ENCODE measurements at regions not wholly inside any gene's neighbourhood (a gene's known extent, or its start where the extent isn't known, plus 50 kb on each side); places are given as distances from the start of the nearest gene placed in this dataset.
"Not testable (repeated sequence)": the region's sequence is repeated elsewhere in the genome, so short reads cannot be mapped to it uniquely, and the experiment has no call there.

DNA sequence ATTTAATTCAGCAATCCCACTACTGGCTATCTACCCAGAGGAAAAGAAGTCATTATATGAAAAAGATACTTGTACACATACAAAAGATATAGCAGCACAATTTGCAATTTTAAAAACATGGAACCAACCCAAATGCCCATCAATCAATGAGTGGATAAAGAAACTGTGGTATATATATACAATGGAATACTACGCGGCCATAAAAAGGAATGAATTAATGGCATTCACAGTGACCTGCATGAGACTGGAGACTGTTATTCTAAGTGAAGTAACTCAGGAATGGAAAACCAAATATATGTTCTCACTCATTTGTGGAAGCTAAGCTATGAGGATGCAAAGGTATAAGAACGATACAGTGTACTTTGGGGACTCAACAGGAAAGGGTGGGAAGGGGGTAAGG is 102.8 kb upstream of the KCNMA1 start:
- not testable (repeated sequence) for H3K79me1 ChIP-seq (replicated peaks; ENCODE audit: low read length, poor library complexity, severe bottlenecking); H4K91ac ChIP-seq (ENCODE audit: low read length); H3K27me3 ChIP-seq (ENCODE audit: control insufficient read depth in 1 of 2, insufficient read depth in 1 of 2, low read length in 2 of 2); H2AK5ac ChIP-seq (ENCODE audit: low read length, severe bottlenecking); H4K8ac ChIP-seq (ENCODE audit: low read length); H2AFZ ChIP-seq (ENCODE audit: low read depth, low read length); H2BK120ac ChIP-seq (ENCODE audit: low read depth, low read length); H3K4me1 ChIP-seq (ENCODE audit: control insufficient read depth, insufficient read depth, low read depth, low read length); DNase-seq; H3K36me3 ChIP-seq (ENCODE audit: control insufficient read depth in 1 of 2, insufficient read depth in 2 of 2, low read depth in 1 of 2, low read length in 2 of 2); H3K4me2 ChIP-seq (ENCODE audit: low read length, poor library complexity, severe bottlenecking); H3K4ac ChIP-seq (ENCODE audit: low read depth in 1 of 2, low read length in 2 of 2); H3K14ac ChIP-seq (ENCODE audit: low read length in 2 of 2); H3K27ac ChIP-seq (ENCODE audit: low read length, poor library complexity, severe bottlenecking); H2BK12ac ChIP-seq (ENCODE audit: low read length in 2 of 2); H2BK5ac ChIP-seq (ENCODE audit: low read depth, low read length, poor library complexity, severe bottlenecking); H3K4me3 ChIP-seq (ENCODE audit: insufficient read depth in 1 of 2, low read depth in 1 of 2, low read length in 2 of 2); H3K9ac ChIP-seq (ENCODE audit: low read length); H3K23ac ChIP-seq (ENCODE audit: low read length in 2 of 2); H2BK15ac ChIP-seq (ENCODE audit: low read depth, poor library complexity, severe bottlenecking); H3K18ac ChIP-seq (ENCODE audit: low read depth in 1 of 2, low read length in 2 of 2); H3K9me3 ChIP-seq (ENCODE audit: control insufficient read depth, low read length)
- 100% methylated on average over 2 of the region's 3 CpGs for WGBS

DNA sequence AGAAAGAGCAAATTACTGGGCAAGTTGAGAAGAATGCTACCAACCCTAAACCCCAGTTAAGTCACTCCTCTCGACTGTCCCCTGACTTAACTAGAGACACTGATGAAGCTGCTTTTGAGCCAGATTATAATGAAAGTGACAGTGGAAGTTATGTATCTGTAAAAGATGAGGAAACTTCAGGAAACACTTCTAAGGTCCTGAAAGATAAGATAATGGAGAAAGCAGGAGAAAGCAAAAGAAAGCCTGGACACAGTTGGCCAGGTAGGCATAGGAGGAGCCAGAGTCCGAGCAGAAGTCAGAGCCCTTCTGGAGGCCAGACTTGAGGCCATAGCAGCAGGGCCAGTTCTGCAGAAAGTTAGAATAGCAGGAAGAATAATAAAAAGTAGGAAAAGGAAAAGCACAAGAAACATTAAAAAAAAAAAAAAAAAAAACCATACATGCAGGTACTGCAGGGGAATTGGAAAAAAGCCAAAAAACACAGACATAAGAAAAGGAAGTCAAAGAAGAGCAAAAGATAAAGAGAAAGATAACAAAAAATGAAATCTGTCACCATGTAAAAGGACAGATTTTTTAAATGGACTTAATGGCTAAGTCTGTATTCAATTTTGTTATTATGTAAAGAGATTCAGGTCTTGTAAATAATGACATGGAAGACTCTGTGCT is 101.0 kb upstream of the KCNMA1 start:
- Histone ChIP-seq H3K9me3 (ENCODE audit: control insufficient read depth, low read length) (peaks cover 4% of the 10 kb centered on the region), H3K36me3 (ENCODE audit: control insufficient read depth in 1 of 2, insufficient read depth in 2 of 2, low read depth in 1 of 2, low read length in 2 of 2) (peaks cover 0 to 3% of the 10 kb centered on the region in 2 experiments), H2BK5ac (ENCODE audit: low read depth, low read length, poor library complexity, severe bottlenecking) (no peak overlapping the region), H4K91ac (ENCODE audit: low read length) (no peak overlapping the region), H2BK120ac (ENCODE audit: low read depth, low read length) (no peak overlapping the region), H3K27me3 (ENCODE audit: control insufficient read depth in 1 of 2, insufficient read depth in 1 of 2, low read length in 2 of 2) (no peaks in the 10 kb centered on the region), H2AK5ac (ENCODE audit: low read length, severe bottlenecking) (peak overlapping the region; percentile 9), H3K23ac (ENCODE audit: low read length in 2 of 2) (no peak overlapping the region), H3K4me3 (ENCODE audit: insufficient read depth in 1 of 2, low read depth in 1 of 2, low read length in 2 of 2) (no peak overlapping the region), H4K8ac (ENCODE audit: low read length) (no peak overlapping the region), H3K18ac (ENCODE audit: low read depth in 1 of 2, low read length in 2 of 2) (peak overlapping the region in 1 of 2 experiments; percentile 37), H3K79me1 (replicated peaks; ENCODE audit: low read length, poor library complexity, severe bottlenecking) (no peaks in the 10 kb centered on the region), H2BK15ac (ENCODE audit: low read depth, poor library complexity, severe bottlenecking) (no peak overlapping the region), H3K14ac (ENCODE audit: low read length in 2 of 2) (no peak overlapping the region), H3K4ac (ENCODE audit: low read depth in 1 of 2, low read length in 2 of 2) (no peak overlapping the region), H2BK12ac (ENCODE audit: low read length in 2 of 2) (no peak overlapping the region), H3K4me1 (ENCODE audit: control insufficient read depth, insufficient read depth, low read depth, low read length) (peaks cover 3% of the 10 kb centered on the region), H3K9ac (ENCODE audit: low read length) (no peak overlapping the region), H3K4me2 (ENCODE audit: low read length, poor library complexity, severe bottlenecking) (no peak overlapping the region), H3K27ac (ENCODE audit: low read length, poor library complexity, severe bottlenecking) (peak overlapping the region; percentile 84), H2AFZ (ENCODE audit: low read depth, low read length) (no peak overlapping the region)
- WGBS, result 100% methylated on average over 2 of the region's 2 CpGs
- DNase-seq, result no peak

DNA sequence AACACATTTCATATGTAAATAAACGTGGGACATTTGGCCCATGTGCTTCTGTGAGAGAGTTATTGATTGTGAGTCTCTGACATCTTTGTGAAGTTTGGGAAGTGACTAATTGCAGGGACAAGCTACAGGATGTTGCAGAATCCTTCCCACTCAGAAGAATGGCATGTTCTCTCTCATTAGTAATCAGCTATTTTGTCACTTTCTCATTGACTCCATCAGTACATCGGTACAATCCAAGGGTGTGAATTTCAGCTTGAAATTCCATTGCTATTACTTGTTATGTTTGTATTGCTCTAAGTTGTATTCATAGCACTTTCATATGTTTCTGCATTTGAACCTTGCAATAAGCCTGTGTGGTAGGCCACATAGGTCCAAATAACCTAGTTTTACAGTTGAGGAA is 100.0 kb upstream of the KCNMA1 start:
- H3K9me3 ChIP-seq (ENCODE audit: control insufficient read depth, low read length), result peaks cover 4% of the 10 kb centered on the region
- no peak overlapping the region for H3K14ac ChIP-seq (ENCODE audit: low read length in 2 of 2)
- H3K4me2 ChIP-seq (ENCODE audit: low read length, poor library complexity, severe bottlenecking), result no peak overlapping the region
- H3K27me3 ChIP-seq (ENCODE audit: control insufficient read depth in 1 of 2, insufficient read depth in 1 of 2, low read length in 2 of 2), result no peaks in the 10 kb centered on the region
- no peak overlapping the region for H3K18ac ChIP-seq (ENCODE audit: low read depth in 1 of 2, low read length in 2 of 2)
- no peak overlapping the region for H3K4me3 ChIP-seq (ENCODE audit: insufficient read depth in 1 of 2, low read depth in 1 of 2, low read length in 2 of 2)
- H2BK15ac ChIP-seq (ENCODE audit: low read depth, poor library complexity, severe bottlenecking), result no peak overlapping the region
- no peak overlapping the region for H2BK120ac ChIP-seq (ENCODE audit: low read depth, low read length)
- no peak overlapping the region for H2BK5ac ChIP-seq (ENCODE audit: low read depth, low read length, poor library complexity, severe bottlenecking)
- no peak overlapping the region for H2AFZ ChIP-seq (ENCODE audit: low read depth, low read length)
- H4K8ac ChIP-seq (ENCODE audit: low read length), result no peak overlapping the region
- no peak overlapping the region for H2AK5ac ChIP-seq (ENCODE audit: low read length, severe bottlenecking)
- H3K4ac ChIP-seq (ENCODE audit: low read depth in 1 of 2, low read length in 2 of 2), result no peak overlapping the region
- no peak overlapping the region for H2BK12ac ChIP-seq (ENCODE audit: low read length in 2 of 2)
- DNase-seq, result peak; percentile 89
- WGBS, result 0% methylated on average over 1 of the region's 2 CpGs
- no peak overlapping the region for H3K9ac ChIP-seq (ENCODE audit: low read length)
- no peak overlapping the region for H4K91ac ChIP-seq (ENCODE audit: low read length)
- peaks cover 3% of the 10 kb centered on the region for H3K4me1 ChIP-seq (ENCODE audit: control insufficient read depth, insufficient read depth, low read depth, low read length)
- H3K36me3 ChIP-seq (ENCODE audit: control insufficient read depth in 1 of 2, insufficient read depth in 2 of 2, low read depth in 1 of 2, low read length in 2 of 2), result peaks cover 0 to 3% of the 10 kb centered on the region in 2 experiments
- no peak overlapping the region for H3K23ac ChIP-seq (ENCODE audit: low read length in 2 of 2)
- peak overlapping the region; percentile 73 for H3K27ac ChIP-seq (ENCODE audit: low read length, poor library complexity, severe bottlenecking)
- no peaks in the 10 kb centered on the region for H3K79me1 ChIP-seq (replicated peaks; ENCODE audit: low read length, poor library complexity, severe bottlenecking)

DNA sequence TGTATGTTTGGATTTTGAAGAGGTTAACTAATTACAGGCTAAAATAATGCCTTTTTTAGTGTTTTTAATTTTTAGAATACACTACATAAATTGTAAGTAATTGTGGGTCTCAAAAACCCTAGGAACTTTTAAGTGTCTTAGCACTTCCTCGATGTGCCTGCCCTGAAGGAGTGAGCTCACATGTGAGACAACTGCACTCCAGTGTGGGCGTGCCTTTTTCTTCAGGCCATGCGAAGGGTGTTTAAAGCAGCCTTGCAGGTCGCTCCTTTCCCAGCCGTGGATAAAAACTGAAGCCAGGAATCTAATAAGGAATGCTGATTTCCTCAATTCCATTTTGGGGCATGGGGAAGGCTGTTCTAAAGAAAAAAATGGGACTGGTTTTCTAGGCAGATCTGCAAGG is 97.5 kb upstream of the KCNMA1 start:
- H3K4me3 ChIP-seq (ENCODE audit: insufficient read depth in 1 of 2, low read depth in 1 of 2, low read length in 2 of 2); DNase-seq; H3K14ac ChIP-seq (ENCODE audit: low read length in 2 of 2); H3K4me2 ChIP-seq (ENCODE audit: low read length, poor library complexity, severe bottlenecking); H2BK5ac ChIP-seq (ENCODE audit: low read depth, low read length, poor library complexity, severe bottlenecking); H3K27ac ChIP-seq (ENCODE audit: low read length, poor library complexity, severe bottlenecking); H3K4me1 ChIP-seq (ENCODE audit: control insufficient read depth, insufficient read depth, low read depth, low read length); H3K36me3 ChIP-seq (ENCODE audit: control insufficient read depth in 1 of 2, insufficient read depth in 2 of 2, low read depth in 1 of 2, low read length in 2 of 2); H3K79me1 ChIP-seq (replicated peaks; ENCODE audit: low read length, poor library complexity, severe bottlenecking); H3K18ac ChIP-seq (ENCODE audit: low read depth in 1 of 2, low read length in 2 of 2); H4K91ac ChIP-seq (ENCODE audit: low read length); H3K4ac ChIP-seq (ENCODE audit: low read depth in 1 of 2, low read length in 2 of 2); H3K9ac ChIP-seq (ENCODE audit: low read length); H2BK15ac ChIP-seq (ENCODE audit: low read depth, poor library complexity, severe bottlenecking); H2BK120ac ChIP-seq (ENCODE audit: low read depth, low read length); H2AK5ac ChIP-seq (ENCODE audit: low read length, severe bottlenecking); H4K8ac ChIP-seq (ENCODE audit: low read length); H3K9me3 ChIP-seq (ENCODE audit: control insufficient read depth, low read length); H2BK12ac ChIP-seq (ENCODE audit: low read length in 2 of 2); H3K23ac ChIP-seq (ENCODE audit: low read length in 2 of 2); H2AFZ ChIP-seq (ENCODE audit: low read depth, low read length); H3K27me3 ChIP-seq (ENCODE audit: control insufficient read depth in 1 of 2, insufficient read depth in 1 of 2, low read length in 2 of 2): not testable (repeated sequence)
- 71% methylated on average over 5 of the region's 5 CpGs for WGBS

Measured in mesenchymal stem cell (in vitro differentiated cells and primary cell).